DOHH2 (cell line): ENCODE measurements at regions not wholly inside any gene's neighbourhood (a gene's known extent, or its start where the extent isn't known, plus 50 kb on each side); places are given as distances from the start of the nearest gene placed in this dataset.

Source experiments
- H3F3A ChIP-seq: fragments of 200-600 bp; sonication (generic), shearing (Covaris generic); 2 replicates; pipeline ENCODE4 v1.6.0; 2016; ENCODE audit warnings: antibody characterized with exemption, mild to moderate bottlenecking; ENCODE audit not compliant: control insufficient read depth, insufficient read depth
- H3K27ac ChIP-seq: fragments of 200-600 bp; sonication (generic); 2 replicates; pipeline ENCODE4 v1.5.1; 2014; ENCODE audit warnings: low read depth, mild to moderate bottlenecking, low read length, moderate library complexity
- H3K27me3 ChIP-seq: fragments of 200-600 bp; sonication (generic); 2 replicates; pipeline ENCODE4 v1.6.1; 2014; ENCODE audit warnings: mild to moderate bottlenecking, low read length, mixed read lengths; ENCODE audit not compliant: control insufficient read depth
- H3K36me3 ChIP-seq: fragments of 200-600 bp; sonication (generic); 2 replicates; pipeline ENCODE4 v1.6.1; 2014; ENCODE audit warnings: mild to moderate bottlenecking, low read length, moderate library complexity, mixed read lengths; ENCODE audit not compliant: control insufficient read depth
- H3K4me1 ChIP-seq: fragments of 200-600 bp; sonication (generic); 2 replicates; pipeline ENCODE4 v1.6.1; 2014; ENCODE audit warnings: mild to moderate bottlenecking, low read length, mixed read lengths; ENCODE audit not compliant: control insufficient read depth
- H3K4me2 ChIP-seq: fragments of 200-600 bp; sonication (generic); 2 replicates; pipeline ENCODE4 v1.6.0; 2014; ENCODE audit warnings: mild to moderate bottlenecking, low read length, moderate library complexity
- H3K4me3 ChIP-seq: fragments of 200-600 bp; sonication (generic); 2 replicates; pipeline ENCODE4 v1.5.1; 2014; ENCODE audit warnings: mild to moderate bottlenecking, low read length, mixed read lengths
- H3K79me2 ChIP-seq: fragments of 200-600 bp; sonication (generic); 2 replicates; pipeline ENCODE4 v1.6.1; 2014; ENCODE audit warnings: mild to moderate bottlenecking, low read length, mixed read lengths; ENCODE audit not compliant: control insufficient read depth
- H3K9me2 ChIP-seq: fragments of 200-600 bp; sonication (generic); replicated peaks from 2 replicates; pipeline ENCODE4 v1.6.1; 2014; ENCODE audit warnings: mild to moderate bottlenecking, low read length, mixed read lengths; ENCODE audit not compliant: control insufficient read depth
- H3K9me3 ChIP-seq: fragments of 200-600 bp; sonication (generic); 2 replicates; pipeline ENCODE4 v1.6.1; 2014; ENCODE audit warnings: antibody characterized with exemption, low read length, mixed read lengths; ENCODE audit not compliant: control insufficient read depth, insufficient read depth
- H4K20me1 ChIP-seq: fragments of 200-600 bp; sonication (generic); 2 replicates; pipeline ENCODE4 v1.6.0; 2014; ENCODE audit warnings: low read depth, mild to moderate bottlenecking, antibody characterized with exemption, low read length, moderate library complexity; ENCODE audit not compliant: control insufficient read depth, insufficient read depth
- CTCF ChIP-seq: fragments of 200-600 bp; sonication (generic); IDR thresholded peaks from one replicate; pipeline ENCODE4 v1.5.1; 2014; ENCODE audit warnings: antibody characterized with exemption, mild to moderate bottlenecking, low read depth, low read length; ENCODE audit not compliant: poor library complexity, severe bottlenecking
- EZH2phosphoT487 ChIP-seq: fragments of 200-600 bp; sonication (generic); IDR thresholded peaks from 2 replicates; pipeline ENCODE4 v1.6.1; 2017; ENCODE audit warnings: borderline replicate concordance, mild to moderate bottlenecking, antibody characterized with exemption, low read length, moderate library complexity, mixed read lengths

- H3K27ac ChIP-seq, result no peak overlapping the region
- H4K20me1 ChIP-seq, result no peaks in the 10 kb centered on the region
- H3K27me3 ChIP-seq, result no peaks in the 10 kb centered on the region
- H3K9me2 ChIP-seq, result no peaks in the 10 kb centered on the region
- no peaks in the 10 kb centered on the region for H3K4me1 ChIP-seq
- H3K9me3 ChIP-seq, result no peaks in the 10 kb centered on the region
- H3K4me2 ChIP-seq, result no peak overlapping the region
- no peaks in the 10 kb centered on the region for H3K36me3 ChIP-seq
- no peak for TF ChIP-seq EZH2phosphoT487
- no peak for TF ChIP-seq CTCF
- no peaks in the 10 kb centered on the region for H3K79me2 ChIP-seq
- no peaks in the 10 kb centered on the region for H3F3A ChIP-seq
- H3K4me3 ChIP-seq, result no peak overlapping the region
Measured at GRCh38 chr6:91464718-91465117, 877.8 kb upstream of the MAP3K7 start.

- H3K9me3 ChIP-seq, result no peaks in the 10 kb centered on the region
- H3K79me2 ChIP-seq, result no peaks in the 10 kb centered on the region
- no peaks in the 10 kb centered on the region for H3K27me3 ChIP-seq
- no peaks in the 10 kb centered on the region for H3K36me3 ChIP-seq
- no peak for TF ChIP-seq EZH2phosphoT487
- TF ChIP-seq CTCF, result no peak
- no peaks in the 10 kb centered on the region for H3F3A ChIP-seq
- H3K4me1 ChIP-seq, result no peaks in the 10 kb centered on the region
- no peaks in the 10 kb centered on the region for H3K9me2 ChIP-seq
- no peak overlapping the region for H3K4me3 ChIP-seq
- H4K20me1 ChIP-seq, result no peaks in the 10 kb centered on the region
- no peak overlapping the region for H3K4me2 ChIP-seq
- no peak overlapping the region for H3K27ac ChIP-seq
Measured at GRCh38 chr6:91464201-91464600, 877.3 kb upstream of the MAP3K7 start.

- no peaks in the 10 kb centered on the region for H3K79me2 ChIP-seq
- H3K27me3 ChIP-seq, result no peaks in the 10 kb centered on the region
- no peak for TF ChIP-seq EZH2phosphoT487
- TF ChIP-seq CTCF, result no peak
- H3K4me1 ChIP-seq, result no peaks in the 10 kb centered on the region
- no peak overlapping the region for H3K4me2 ChIP-seq
- no peak overlapping the region for H3K27ac ChIP-seq
- no peak overlapping the region for H3K4me3 ChIP-seq
- no peaks in the 10 kb centered on the region for H3K36me3 ChIP-seq
- H3F3A ChIP-seq, result no peaks in the 10 kb centered on the region
- H3K9me3 ChIP-seq, result no peaks in the 10 kb centered on the region
- H3K9me2 ChIP-seq, result no peaks in the 10 kb centered on the region
- H4K20me1 ChIP-seq, result no peaks in the 10 kb centered on the region
Measured at GRCh38 chr6:91462241-91462640, 875.4 kb upstream of the MAP3K7 start.
